BE2C (cell line): ENCODE measurements at regions not wholly inside any gene's neighbourhood (a gene's known extent, or its start where the extent isn't known, plus 50 kb on each side); places are given as distances from the start of the nearest gene placed in this dataset.

ENCODE experiments used
- DNase-seq: peaks from one replicate; pipeline ENCODE4 v3.0.0-alpha.2; 2020
- H3K27me3 ChIP-seq: fragments of 250-450 bp; sonication (Bioruptor Pico); 2 replicates; pipeline ENCODE4 v1.5.1; 2020; ENCODE audit warnings: mild to moderate bottlenecking
- H3K36me3 ChIP-seq: fragments of 250-450 bp; sonication (Bioruptor Pico); 2 replicates; pipeline ENCODE4 v1.5.1; 2020; ENCODE audit warnings: mild to moderate bottlenecking
- H3K4me1 ChIP-seq: fragments of 250-450 bp; sonication (Bioruptor Pico); 2 replicates; pipeline ENCODE4 v1.5.1; 2020
- H3K4me3 ChIP-seq: 2 replicates; pipeline ENCODE4 v1.5.1; 2011; ENCODE audit warnings: low read depth, low read length
- H3K9me3 ChIP-seq: fragments of 250-450 bp; sonication (Bioruptor Pico); 2 replicates; pipeline ENCODE4 v1.5.1; 2020
- CTCF ChIP-seq: IDR thresholded peaks from 2 replicates; pipeline ENCODE4 v1.5.1; 2012; ENCODE audit warnings: mild to moderate bottlenecking, low read depth, low read length

- no peaks in the 10 kb centered on the region for H3K36me3 ChIP-seq
- TF ChIP-seq CTCF, result no peak
- H3K4me1 ChIP-seq, result no peaks in the 10 kb centered on the region
- no peak overlapping the region for H3K4me3 ChIP-seq
- H3K9me3 ChIP-seq, result no peaks in the 10 kb centered on the region
- DNase-seq, result no peak
- 0 out of 2 replicates have a peak, but pooled peaks cover 3% of the 10 kb centered on the region for H3K27me3 ChIP-seq
Observed at GRCh38 chr12:13924286-13924685, 57.1 kb downstream of the GRIN2B start.

GRCh38 chr12:13918897-13919296 lies 62.5 kb downstream of the GRIN2B start:
- Histone ChIP-seq H3K4me1 (no peaks in the 10 kb centered on the region), H3K9me3 (no peaks in the 10 kb centered on the region), H3K4me3 (no peak overlapping the region), H3K27me3 (no peaks in the 10 kb centered on the region), H3K36me3 (no peaks in the 10 kb centered on the region)
- no peak for DNase-seq
- no peak for TF ChIP-seq CTCF

- no peak for TF ChIP-seq CTCF
- Histone ChIP-seq H3K4me3 (no peak overlapping the region), H3K4me1 (no peaks in the 10 kb centered on the region), H3K36me3 (no peaks in the 10 kb centered on the region), H3K27me3 (no peaks in the 10 kb centered on the region), H3K9me3 (no peaks in the 10 kb centered on the region)
- no peak for DNase-seq
Observed at GRCh38 chr12:13915096-13915495, 66.3 kb downstream of the GRIN2B start.

- no peaks in the 10 kb centered on the region for H3K27me3 ChIP-seq
- no peaks in the 10 kb centered on the region for H3K36me3 ChIP-seq
Observed at GRCh38 chr12:13913371-13913770, 68.0 kb downstream of the GRIN2B start.

GRCh38 chr12:13911756-13912554 lies 69.4 kb downstream of the GRIN2B start:
- Histone ChIP-seq H3K4me3 (no peak overlapping the region), H3K27me3 (no peaks in the 10 kb centered on the region), H3K36me3 (no peaks in the 10 kb centered on the region), H3K4me1 (no peaks in the 10 kb centered on the region), H3K9me3 (no peaks in the 10 kb centered on the region)
- TF ChIP-seq CTCF, result no peak
- no peak for DNase-seq

More at GRCh38 chr12:13913371-13913770, 68.0 kb downstream of the GRIN2B start:
- H3K4me1 ChIP-seq, result no peaks in the 10 kb centered on the region
- H3K4me3 ChIP-seq, result no peak overlapping the region
- H3K9me3 ChIP-seq, result no peaks in the 10 kb centered on the region
- no peak for DNase-seq
- TF ChIP-seq CTCF, result no peak

GRCh38 chr12:13905794-13906193 lies 75.6 kb downstream of the GRIN2B start:
- Histone ChIP-seq H3K27me3 (no peaks in the 10 kb centered on the region), H3K4me3 (no peak overlapping the region), H3K9me3 (no peaks in the 10 kb centered on the region), H3K36me3 (no peaks in the 10 kb centered on the region), H3K4me1 (no peaks in the 10 kb centered on the region)
- TF ChIP-seq CTCF, result no peak
- DNase-seq, result no peak
